H9 (cell line): ENCODE measurements at regions not wholly inside any gene's neighbourhood (a gene's known extent, or its start where the extent isn't known, plus 50 kb on each side); places are given as distances from the start of the nearest gene placed in this dataset.

Source experiments
- DNase-seq: peaks from one replicate; pipeline ENCODE4 v3.0.0-alpha.2; 2017
- H2AFZ ChIP-seq: one replicate; pipeline ENCODE4 v1.6.1; 2013; ENCODE audit warnings: mild to moderate bottlenecking, low read length, control low read depth, moderate library complexity
- H2AK5ac ChIP-seq: 2 replicates; pipeline ENCODE4 v1.6.1; 2013; ENCODE audit warnings: low read length, control low read depth, mixed read lengths; ENCODE audit not compliant: insufficient read length
- H2BK120ac ChIP-seq: one replicate; pipeline ENCODE4 v1.6.1; 2013; ENCODE audit warnings: low read depth, mild to moderate bottlenecking, low read length, control low read depth, inconsistent platforms; ENCODE audit not compliant: poor library complexity, severe bottlenecking
- H2BK12ac ChIP-seq: 2 replicates; pipeline ENCODE4 v1.6.1; 2013; ENCODE audit warnings: low read length, control low read depth, mixed read lengths, low read depth; ENCODE audit not compliant: insufficient read length
- H2BK15ac ChIP-seq: 2 replicates; pipeline ENCODE4 v1.6.1; 2013; ENCODE audit warnings: low read depth, low read length, control low read depth
- H2BK20ac ChIP-seq: one replicate; pipeline ENCODE4 v1.6.1; 2013; ENCODE audit warnings: low read depth, mild to moderate bottlenecking, low read length, control low read depth, inconsistent platforms; ENCODE audit not compliant: poor library complexity, severe bottlenecking
- H2BK5ac ChIP-seq: 2 replicates; pipeline ENCODE4 v1.6.1; 2013; ENCODE audit warnings: low read length, control low read depth, mixed read lengths; ENCODE audit not compliant: insufficient read length
- H3K14ac ChIP-seq: 2 replicates; pipeline ENCODE4 v1.6.1; 2013; ENCODE audit warnings: low read length, control low read depth; ENCODE audit not compliant: insufficient read depth
- H3K18ac ChIP-seq: 2 replicates; pipeline ENCODE4 v1.6.1; 2013; ENCODE audit warnings: low read depth, mild to moderate bottlenecking, mixed read lengths, low read length, control low read depth; ENCODE audit not compliant: insufficient read length
- H3K23ac ChIP-seq: 2 replicates; pipeline ENCODE4 v1.6.1; 2013; ENCODE audit warnings: low read length, control low read depth, mixed read lengths, low read depth; ENCODE audit not compliant: insufficient read length
- H3K23me2 ChIP-seq: 2 replicates; pipeline ENCODE4 v1.6.1; 2013; ENCODE audit warnings: low read depth, mild to moderate bottlenecking, mixed read lengths, low read length, control low read depth; ENCODE audit not compliant: insufficient read length, poor library complexity, severe bottlenecking
- H3K27ac ChIP-seq: 2 replicates; pipeline ENCODE4 v1.5.1; 2013; ENCODE audit warnings: low read length, control low read depth, mixed read lengths, low read depth; ENCODE audit not compliant: insufficient read length
- H3K27me3 ChIP-seq: 2 replicates; pipeline ENCODE4 v1.6.1; 2013; ENCODE audit warnings: low read length, control low read depth, inconsistent platforms; ENCODE audit not compliant: insufficient read depth
- H3K4ac ChIP-seq: 2 replicates; pipeline ENCODE4 v1.6.1; 2013; ENCODE audit warnings: low read depth, mild to moderate bottlenecking, control low read depth, inconsistent platforms, low read length, moderate library complexity
- H3K4me1 ChIP-seq: 2 replicates; pipeline ENCODE4 v1.6.1; 2013; ENCODE audit warnings: low read length, control low read depth, inconsistent platforms; ENCODE audit not compliant: insufficient read depth
- H3K4me2 ChIP-seq: 2 replicates; pipeline ENCODE4 v1.6.1; 2013; ENCODE audit warnings: low read length, control low read depth, mixed read lengths; ENCODE audit not compliant: insufficient read length, insufficient read depth
- H3K56ac ChIP-seq: 2 replicates; pipeline ENCODE4 v1.6.1; 2013; ENCODE audit warnings: low read depth, mild to moderate bottlenecking, mixed read lengths, low read length, control low read depth; ENCODE audit not compliant: insufficient read length
- H3K79me1 ChIP-seq: 2 replicates; pipeline ENCODE4 v1.6.1; 2013; ENCODE audit warnings: low read depth, mild to moderate bottlenecking, moderate library complexity, low read length, control low read depth, inconsistent platforms; ENCODE audit not compliant: insufficient read depth, poor library complexity, severe bottlenecking
- H3K79me2 ChIP-seq: 2 replicates; pipeline ENCODE4 v1.6.1; 2013; ENCODE audit warnings: low read length, control low read depth, inconsistent platforms; ENCODE audit not compliant: insufficient read depth
- H3K9ac ChIP-seq: 2 replicates; pipeline ENCODE4 v1.6.1; 2013; ENCODE audit warnings: low read length, control low read depth, mixed read lengths; ENCODE audit not compliant: insufficient read length; ENCODE audit errors: extremely low read depth
- H3K9me3 ChIP-seq: one replicate; pipeline ENCODE4 v1.6.1; 2013; ENCODE audit warnings: low read depth, low read length, inconsistent platforms; ENCODE audit not compliant: control insufficient read depth
- H3T11ph ChIP-seq: one replicate; pipeline ENCODE4 v1.6.1; 2013; ENCODE audit warnings: mild to moderate bottlenecking, low read length, control low read depth, inconsistent platforms
- H4K20me1 ChIP-seq: one replicate; pipeline ENCODE4 v1.6.1; 2013; ENCODE audit not compliant: control insufficient read depth, insufficient read length, insufficient read depth
- H4K5ac ChIP-seq: 2 replicates; pipeline ENCODE4 v1.6.1; 2013; ENCODE audit warnings: low read depth, mild to moderate bottlenecking, mixed read lengths, low read length, control low read depth; ENCODE audit not compliant: insufficient read length
- H4K8ac ChIP-seq: replicated peaks from 2 replicates; pipeline ENCODE4 v1.6.1; 2013; ENCODE audit warnings: low read length, control low read depth, mixed read lengths, low read depth; ENCODE audit not compliant: insufficient read length
- H4K91ac ChIP-seq: 2 replicates; pipeline ENCODE4 v1.6.1; 2013; ENCODE audit warnings: low read depth, mild to moderate bottlenecking, moderate library complexity, mixed read lengths, low read length, control low read depth; ENCODE audit not compliant: insufficient read length
- H3K27ac Mint-ChIP-seq, 3 experiments: 2 replicates in 2 of 3; 3 replicates in 1 of 3; pipeline ENCODE4 v1.8.0; 2020 to 2021; ENCODE audit warnings: mixed read lengths in 3 of 3, mild to moderate bottlenecking in 1 of 3, moderate library complexity in 1 of 3
- H3K27me3 Mint-ChIP-seq: 2 replicates; pipeline ENCODE4 v1.8.0; 2021; ENCODE audit warnings: low read depth, mild to moderate bottlenecking, moderate library complexity, mixed read lengths
- H3K36me3 Mint-ChIP-seq, 3 experiments: 2 replicates in 2 of 3; 3 replicates in 1 of 3; pipeline ENCODE4 v1.8.0; 2020 to 2021; ENCODE audit warnings: low read depth in 3 of 3, mixed read lengths in 3 of 3; ENCODE audit not compliant: insufficient read depth in 1 of 3
- H3K4me1 Mint-ChIP-seq, 2 experiments: 2 replicates each; pipeline ENCODE4 v1.8.0; 2020; ENCODE audit warnings: mixed read lengths in 2 of 2
- H3K4me3 Mint-ChIP-seq, 2 experiments: 2 replicates in 1 of 2; 3 replicates in 1 of 2; pipeline ENCODE4 v1.8.0; 2020 to 2021; ENCODE audit warnings: mild to moderate bottlenecking in 2 of 2, mixed read lengths in 2 of 2, moderate library complexity in 1 of 2
- H3K9me3 Mint-ChIP-seq, 2 experiments: 2 replicates in 1 of 2; 3 replicates in 1 of 2; pipeline ENCODE4 v1.8.0; 2020; ENCODE audit warnings: mild to moderate bottlenecking in 2 of 2, mixed read lengths in 2 of 2, moderate library complexity in 1 of 2
- WGBS: extraction: QIAGEN DNeasy Blood & Tissue Kit; methylation state at CpG from one replicate; pipeline ENCODE4 v1.1.7; 2013; ENCODE audit warnings: missing lambda C conversion rate, low lambda C conversion rate, mixed read lengths; ENCODE audit not compliant: insufficient read length; ENCODE audit errors: extremely low coverage; 5-methylcytosine and 5-hydroxymethylcytosine counted together
- TF ChIP-seq, protein P1 (sequence below): fragments of 200-600 bp; sonication (generic); conservative IDR thresholded peaks from 3 replicates; pipeline ENCODE4 v1.8.0; 2021; ENCODE audit warnings: antibody characterized with exemption, mild to moderate bottlenecking

DNA sequence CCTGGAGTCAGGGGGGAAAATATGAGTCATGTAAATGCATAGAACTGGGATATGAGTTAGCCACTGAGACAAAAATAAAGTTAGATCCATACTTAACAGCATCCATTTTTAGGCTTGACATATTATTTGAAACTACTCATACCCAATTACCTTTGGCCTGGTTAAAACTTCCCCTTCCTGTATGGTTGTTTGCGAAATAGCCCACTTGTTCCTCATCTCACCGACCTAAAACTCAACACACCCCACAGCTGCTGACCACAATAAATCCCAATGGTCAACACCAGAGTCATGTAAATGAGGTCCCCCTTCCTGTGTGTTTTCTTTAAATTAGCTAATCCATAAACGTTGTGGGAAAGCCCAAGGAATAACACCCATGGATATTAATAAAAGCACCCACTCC, 55.2 kb upstream of the TMEM215 start:
- H2BK120ac ChIP-seq = no peak overlapping the region
- H3K4me2 ChIP-seq = no peak overlapping the region
- H3K14ac ChIP-seq = no peak overlapping the region
- no peak overlapping the region for H2BK12ac ChIP-seq
- no peaks in the 10 kb centered on the region for H4K20me1 ChIP-seq
- H3K9ac ChIP-seq = no peak overlapping the region
- H4K91ac ChIP-seq = no peak overlapping the region
- no peaks in the 10 kb centered on the region for H3K79me2 ChIP-seq
- no peak overlapping the region for H3K27ac ChIP-seq
- no CpG with 5 or more reads among the region's 3 CpGs for WGBS
- H3K4ac ChIP-seq = no peak overlapping the region
- no peaks in the 10 kb centered on the region for H3K27me3 ChIP-seq
- H3K4me1 Mint-ChIP-seq = no peaks in the 10 kb centered on the region
- H3K4me1 ChIP-seq = no peaks in the 10 kb centered on the region
- H2BK20ac ChIP-seq = no peak overlapping the region
- no peak overlapping the region for H3T11ph ChIP-seq
- H3K36me3 Mint-ChIP-seq = peaks cover 8 to 9% (median 8%) of the 10 kb centered on the region in 3 experiments; a peak in 6 of 7 replicates
- no peak overlapping the region for H2BK5ac ChIP-seq
- no peak overlapping the region for H4K8ac ChIP-seq
- TF ChIP-seq, protein P1, sequence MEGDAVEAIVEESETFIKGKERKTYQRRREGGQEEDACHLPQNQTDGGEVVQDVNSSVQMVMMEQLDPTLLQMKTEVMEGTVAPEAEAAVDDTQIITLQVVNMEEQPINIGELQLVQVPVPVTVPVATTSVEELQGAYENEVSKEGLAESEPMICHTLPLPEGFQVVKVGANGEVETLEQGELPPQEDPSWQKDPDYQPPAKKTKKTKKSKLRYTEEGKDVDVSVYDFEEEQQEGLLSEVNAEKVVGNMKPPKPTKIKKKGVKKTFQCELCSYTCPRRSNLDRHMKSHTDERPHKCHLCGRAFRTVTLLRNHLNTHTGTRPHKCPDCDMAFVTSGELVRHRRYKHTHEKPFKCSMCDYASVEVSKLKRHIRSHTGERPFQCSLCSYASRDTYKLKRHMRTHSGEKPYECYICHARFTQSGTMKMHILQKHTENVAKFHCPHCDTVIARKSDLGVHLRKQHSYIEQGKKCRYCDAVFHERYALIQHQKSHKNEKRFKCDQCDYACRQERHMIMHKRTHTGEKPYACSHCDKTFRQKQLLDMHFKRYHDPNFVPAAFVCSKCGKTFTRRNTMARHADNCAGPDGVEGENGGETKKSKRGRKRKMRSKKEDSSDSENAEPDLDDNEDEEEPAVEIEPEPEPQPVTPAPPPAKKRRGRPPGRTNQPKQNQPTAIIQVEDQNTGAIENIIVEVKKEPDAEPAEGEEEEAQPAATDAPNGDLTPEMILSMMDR = no peak
- peaks cover 7% of the 10 kb centered on the region for H3K9me3 ChIP-seq
- no peak overlapping the region for H3K27ac Mint-ChIP-seq
- H3K9me3 Mint-ChIP-seq = peaks cover 17 to 61% of the 10 kb centered on the region in 2 experiments
- no peak overlapping the region for H3K18ac ChIP-seq
- no peak overlapping the region for H4K5ac ChIP-seq
- H3K79me1 ChIP-seq = no peaks in the 10 kb centered on the region
- H3K4me3 Mint-ChIP-seq = no peak overlapping the region
- no peak overlapping the region for H2AK5ac ChIP-seq
- no peak overlapping the region for H3K23ac ChIP-seq
- DNase-seq = no peak
- no peak overlapping the region for H2BK15ac ChIP-seq
- H3K23me2 ChIP-seq = no peaks in the 10 kb centered on the region
- no peak overlapping the region for H3K56ac ChIP-seq
- peaks cover 3% of the 10 kb centered on the region; the same call in 1 of the 2 replicates for H3K27me3 Mint-ChIP-seq
- no peak overlapping the region for H2AFZ ChIP-seq
